KMS-11 (cell line): ENCODE measurements at regions not wholly inside any gene's neighbourhood (a gene's known extent, or its start where the extent isn't known, plus 50 kb on each side); places are given as distances from the start of the nearest gene placed in this dataset.

Experiments used
- H2AFZ ChIP-seq: fragments of 200-600 bp; sonication (generic); 2 replicates; pipeline ENCODE4 v1.6.1; 2016; ENCODE audit warnings: antibody characterized with exemption, mixed run types, low read depth
- H3K27ac ChIP-seq: fragments of 200-600 bp; sonication (generic); 2 replicates; pipeline ENCODE4 v1.6.1; 2016; ENCODE audit warnings: mild to moderate bottlenecking, mixed run types
- H3K27me3 ChIP-seq: fragments of 200-600 bp; sonication (generic); 2 replicates; pipeline ENCODE4 v1.6.1; 2017; ENCODE audit warnings: mild to moderate bottlenecking, low read depth, mixed run types, moderate library complexity; ENCODE audit not compliant: insufficient read depth
- H3K36me3 ChIP-seq: fragments of 200-600 bp; sonication (generic); 2 replicates; pipeline ENCODE4 v1.6.1; 2017; ENCODE audit warnings: mild to moderate bottlenecking, mixed run types; ENCODE audit not compliant: insufficient read depth
- H3K4me1 ChIP-seq: fragments of 200-600 bp; sonication (generic); 2 replicates; pipeline ENCODE4 v1.6.1; 2016; ENCODE audit warnings: mild to moderate bottlenecking, low read depth, mixed run types; ENCODE audit not compliant: poor library complexity, severe bottlenecking
- H3K4me2 ChIP-seq: fragments of 200-600 bp; sonication (generic); 2 replicates; pipeline ENCODE4 v1.7.0; 2016; ENCODE audit warnings: mild to moderate bottlenecking, mixed run types
- H3K4me3 ChIP-seq: fragments of 200-600 bp; sonication (generic); IDR thresholded peaks from 2 replicates; pipeline ENCODE4 v1.6.1; 2017; ENCODE audit warnings: low read depth, low read length, mixed read lengths; ENCODE audit not compliant: insufficient read depth
- H3K79me2 ChIP-seq: fragments of 200-600 bp; sonication (generic); 2 replicates; pipeline ENCODE4 v1.6.1; 2016; ENCODE audit warnings: low read depth, mixed run types; ENCODE audit not compliant: insufficient read depth
- H3K9ac ChIP-seq: fragments of 200-600 bp; sonication (generic); 2 replicates; pipeline ENCODE4 v1.6.1; 2016; ENCODE audit warnings: mild to moderate bottlenecking, mixed run types
- H4K20me1 ChIP-seq: fragments of 200-600 bp; sonication (generic); 2 replicates; pipeline ENCODE4 v1.6.1; 2016; ENCODE audit warnings: mild to moderate bottlenecking, mixed run types; ENCODE audit not compliant: insufficient read depth
- CTCF ChIP-seq: fragments of 200-600 bp; sonication (generic); conservative IDR thresholded peaks from 2 replicates; pipeline ENCODE4 v1.6.1; 2017; ENCODE audit warnings: low read depth, mild to moderate bottlenecking, antibody characterized with exemption, low read length, moderate library complexity, mixed read lengths

- no peak overlapping the region for H3K27ac ChIP-seq
- H3K27me3 ChIP-seq = peaks cover 25% of the 10 kb centered on the region; the same call in 1 of the 2 replicates
- H3K36me3 ChIP-seq = no peaks in the 10 kb centered on the region
- no peaks in the 10 kb centered on the region for H3K79me2 ChIP-seq
- H2AFZ ChIP-seq = no peak overlapping the region
- H3K4me3 ChIP-seq = no peak overlapping the region
- H4K20me1 ChIP-seq = no peaks in the 10 kb centered on the region
- no peak overlapping the region for H3K4me2 ChIP-seq
- H3K4me1 ChIP-seq = no peaks in the 10 kb centered on the region
- no peak overlapping the region for H3K9ac ChIP-seq
- TF ChIP-seq CTCF = no peak
Measured at GRCh38 chr1:36635284-36635683, 152.6 kb upstream of the CSF3R start.

- Histone ChIP-seq H4K20me1 (no peaks in the 10 kb centered on the region), H3K4me2 (no peak overlapping the region), H3K4me3 (no peak overlapping the region), H3K4me1 (no peaks in the 10 kb centered on the region), H3K36me3 (no peaks in the 10 kb centered on the region), H3K27me3 (peaks cover 37% of the 10 kb centered on the region; the same call in 1 of the 2 replicates), H3K9ac (no peak overlapping the region), H2AFZ (no peak overlapping the region), H3K79me2 (no peaks in the 10 kb centered on the region), H3K27ac (no peak overlapping the region)
- no peak for TF ChIP-seq CTCF
Measured at GRCh38 chr1:36628804-36629203, 146.1 kb upstream of the CSF3R start.

GRCh38 chr1:36626435-36626834 lies 143.7 kb upstream of the CSF3R start:
- Histone ChIP-seq H3K27ac (no peak overlapping the region), H3K27me3 (peaks cover 37% of the 10 kb centered on the region; the same call in 1 of the 2 replicates), H3K4me2 (no peak overlapping the region), H3K9ac (no peak overlapping the region), H4K20me1 (no peaks in the 10 kb centered on the region), H3K4me1 (no peaks in the 10 kb centered on the region), H3K36me3 (no peaks in the 10 kb centered on the region), H3K79me2 (no peaks in the 10 kb centered on the region), H2AFZ (no peak overlapping the region), H3K4me3 (no peak overlapping the region)
- TF ChIP-seq CTCF = no peak

GRCh38 chr1:36625935-36626310 lies 143.2 kb upstream of the CSF3R start:
- Histone ChIP-seq H3K4me1 (no peaks in the 10 kb centered on the region), H4K20me1 (no peaks in the 10 kb centered on the region), H3K4me2 (no peak overlapping the region), H3K27ac (no peak overlapping the region), H2AFZ (no peak overlapping the region), H3K9ac (no peak overlapping the region), H3K36me3 (no peaks in the 10 kb centered on the region), H3K27me3 (peaks cover 37% of the 10 kb centered on the region; the same call in 1 of the 2 replicates), H3K4me3 (no peak overlapping the region), H3K79me2 (no peaks in the 10 kb centered on the region)
- no peak for TF ChIP-seq CTCF
